WTC11 (cell line): ENCODE measurements at regions not wholly inside any gene's neighbourhood (a gene's known extent, or its start where the extent isn't known, plus 50 kb on each side); places are given as distances from the start of the nearest gene placed in this dataset.

Source experiments
- ATAC-seq: fragments of 200-7000 bp; cut with Tn5 transposase; 2 replicates; pipeline ENCODE4 v1.10.0; 2021; ENCODE audit warnings: mild to moderate bottlenecking, moderate library complexity
- CTCF ChIA-PET: fragments of 300-600 bp; sonication (Branson Sonifier 250); formaldehyde crosslinking; loops from one replicate; lab custom pipeline; 2021; ENCODE audit warnings: antibody characterized with exemption; lab: Charles Lee
- POLR2A ChIA-PET: fragments of 350-600 bp; sonication (Branson Sonifier 250); formaldehyde crosslinking; loops from one replicate; lab custom pipeline; 2021; ENCODE audit warnings: antibody characterized with exemption; lab: Charles Lee
- DNase-seq: peaks from one replicate; pipeline ENCODE4 v3.0.0; 2021; ENCODE audit warnings: low spot score
- H3K27ac Mint-ChIP-seq: 2 replicates; pipeline ENCODE4 v1.8.0; 2021; ENCODE audit warnings: mixed read lengths
- H3K27me3 Mint-ChIP-seq: 2 replicates; pipeline ENCODE4 v1.8.0; 2021; ENCODE audit warnings: low read depth, mild to moderate bottlenecking, moderate library complexity, mixed read lengths
- H3K36me3 Mint-ChIP-seq: 2 replicates; pipeline ENCODE4 v1.8.0; 2021; ENCODE audit warnings: mixed read lengths
- H3K4me1 Mint-ChIP-seq: 2 replicates; pipeline ENCODE4 v1.8.0; 2022; ENCODE audit warnings: mixed read lengths
- H3K4me3 Mint-ChIP-seq: 2 replicates; pipeline ENCODE4 v1.8.0; 2021; ENCODE audit warnings: mild to moderate bottlenecking, moderate library complexity, mixed read lengths
- H3K9me3 Mint-ChIP-seq: 2 replicates; pipeline ENCODE4 v1.8.0; 2021; ENCODE audit warnings: mixed read lengths
- CREB1 ChIP-seq: sonication (generic); formaldehyde crosslinking; IDR thresholded peaks from 2 replicates; pipeline ENCODE4 v1.8.0; 2023; ENCODE audit warnings: mild to moderate bottlenecking, missing genetic modification reagents
- CTCF ChIP-seq: fragments of 200-600 bp; IDR thresholded peaks from 2 replicates; pipeline ENCODE4 v1.8.0; 2022; ENCODE audit warnings: antibody characterized with exemption
- E2F1 ChIP-seq: sonication (generic); formaldehyde crosslinking; IDR thresholded peaks from 2 replicates; pipeline ENCODE4 v1.8.0; 2022; ENCODE audit warnings: mild to moderate bottlenecking, missing genetic modification reagents
- E2F5 ChIP-seq: sonication (generic); formaldehyde crosslinking; IDR thresholded peaks from 2 replicates; pipeline ENCODE4 v1.8.1; 2022; ENCODE audit warnings: mild to moderate bottlenecking, moderate library complexity, missing genetic modification reagents
- ESRRA ChIP-seq: sonication (generic); formaldehyde crosslinking; IDR thresholded peaks from 2 replicates; pipeline ENCODE4 v1.8.1; 2022; ENCODE audit warnings: mild to moderate bottlenecking, missing genetic modification reagents, borderline replicate concordance
- FOXK1 ChIP-seq: sonication (generic); formaldehyde crosslinking; IDR thresholded peaks from 2 replicates; pipeline ENCODE4 v1.8.0; 2022; ENCODE audit warnings: mild to moderate bottlenecking, moderate library complexity, missing genetic modification reagents
- GRHL2 ChIP-seq: fragments of 250-450 bp; sonication (Bioruptor Pico); IDR thresholded peaks from 2 replicates; pipeline ENCODE4 v1.8.0; 2022; ENCODE audit warnings: mild to moderate bottlenecking, moderate library complexity; ENCODE audit not compliant: insufficient replicate concordance, severe bottlenecking
- GTF2I ChIP-seq: fragments of 250-450 bp; sonication (Bioruptor Pico); conservative IDR thresholded peaks from 2 replicates; pipeline ENCODE4 v1.4.0; 2021; ENCODE audit warnings: mild to moderate bottlenecking
- IRF2 ChIP-seq: sonication (generic); formaldehyde crosslinking; IDR thresholded peaks from 2 replicates; pipeline ENCODE4 v1.8.0; 2022; ENCODE audit warnings: low read depth, missing genetic modification reagents, borderline replicate concordance
- MAX ChIP-seq: sonication (generic); formaldehyde crosslinking; IDR thresholded peaks from 2 replicates; pipeline ENCODE4 v1.8.0; 2022; ENCODE audit warnings: mild to moderate bottlenecking, missing genetic modification reagents
- MYBL2 ChIP-seq: sonication (generic); formaldehyde crosslinking; IDR thresholded peaks from 2 replicates; pipeline ENCODE4 v1.8.1; 2023; ENCODE audit warnings: mild to moderate bottlenecking, moderate library complexity, missing genetic modification reagents
- PRDM15 ChIP-seq: sonication (generic); formaldehyde crosslinking; IDR thresholded peaks from 2 replicates; pipeline ENCODE4 v1.8.0; 2022; ENCODE audit warnings: missing genetic modification reagents
- RELA ChIP-seq: sonication (generic); formaldehyde crosslinking; IDR thresholded peaks from 2 replicates; pipeline ENCODE4 v1.8.1; 2022; ENCODE audit warnings: missing genetic modification reagents, mild to moderate bottlenecking, borderline replicate concordance
- RORB ChIP-seq: fragments of 250-450 bp; sonication (Bioruptor Pico); IDR thresholded peaks from 2 replicates; pipeline ENCODE4 v1.9.0; 2021; ENCODE audit warnings: mild to moderate bottlenecking
- TEAD4 ChIP-seq: sonication (generic); formaldehyde crosslinking; IDR thresholded peaks from 2 replicates; pipeline ENCODE4 v1.8.0; 2022; ENCODE audit warnings: mild to moderate bottlenecking, missing genetic modification reagents
- ZMAT4 ChIP-seq: fragments of 250-450 bp; sonication (Bioruptor Pico); IDR thresholded peaks from 2 replicates; pipeline ENCODE4 v1.9.0; 2021; ENCODE audit warnings: mild to moderate bottlenecking
- ZNF121 ChIP-seq: sonication (generic); formaldehyde crosslinking; IDR thresholded peaks from 2 replicates; pipeline ENCODE4 v1.8.0; 2023; ENCODE audit warnings: missing genetic modification reagents
- ZNF416 ChIP-seq: fragments of 250-450 bp; sonication (Bioruptor Pico); IDR thresholded peaks from 2 replicates; pipeline ENCODE4 v1.9.0; 2021; ENCODE audit warnings: mild to moderate bottlenecking, inconsistent platforms

- ATAC-seq = no peak
- 0 out of 2 replicates have a peak, but pooled peaks cover 4% of the 10 kb centered on the region for H3K4me1 Mint-ChIP-seq
- POLR2A ChIA-PET = no interaction called here
- no peak overlapping the region for H3K4me3 Mint-ChIP-seq
- H3K9me3 Mint-ChIP-seq = no peaks in the 10 kb centered on the region
- no peak overlapping the region for H3K27ac Mint-ChIP-seq
- CTCF ChIA-PET = no interaction called here
- no peaks in the 10 kb centered on the region for H3K27me3 Mint-ChIP-seq
- TF ChIP-seq FOXK1 (CRISPR knock-in tag) (no peak), CREB1 (CRISPR knock-in tag) (no peak), MAX (CRISPR knock-in tag) (no peak), ZNF121 (CRISPR knock-in tag) (no peak), ESRRA (no peak), ZNF416 (CRISPR knock-in tag) (no peak), MYBL2 (no peak), GRHL2 (CRISPR knock-in tag) (no peak), RORB (CRISPR knock-in tag) (no peak)
- H3K36me3 Mint-ChIP-seq = no peaks in the 10 kb centered on the region
- DNase-seq = no peak
Observed at GRCh38 chr2:196439760-196440159, 199.8 kb upstream of the CCDC150 start.

- no peak for DNase-seq
- H3K36me3 Mint-ChIP-seq = no peaks in the 10 kb centered on the region
- no peak for TF ChIP-seq GTF2I (CRISPR knock-in tag)
- no peak for TF ChIP-seq CREB1 (CRISPR knock-in tag)
- no peak for TF ChIP-seq IRF2 (CRISPR knock-in tag)
- TF ChIP-seq PRDM15 (CRISPR knock-in tag) = no peak
- no peak for TF ChIP-seq RELA (CRISPR knock-in tag)
- TF ChIP-seq ZNF416 (CRISPR knock-in tag) = no peak
- no peak for TF ChIP-seq ZMAT4 (CRISPR knock-in tag)
- no peak for TF ChIP-seq E2F5 (CRISPR knock-in tag)
- no peak for TF ChIP-seq TEAD4 (CRISPR knock-in tag)
- TF ChIP-seq CTCF = no peak
- no peak for TF ChIP-seq E2F1
- H3K9me3 Mint-ChIP-seq = no peaks in the 10 kb centered on the region
- H3K4me3 Mint-ChIP-seq = no peak overlapping the region
- ChIA-PET POLR2A (no interaction called here), CTCF (interaction anchor here (2.2 kb wide), 1 partner anchor 13 kb away, joined by 11 read pairs; no protein-coding TSS in a partner anchor)
- no peak overlapping the region for H3K27ac Mint-ChIP-seq
- H3K4me1 Mint-ChIP-seq = 0 out of 2 replicates have a peak, but pooled peaks cover 4% of the 10 kb centered on the region
- no peaks in the 10 kb centered on the region for H3K27me3 Mint-ChIP-seq
- ATAC-seq = no peak
Observed at GRCh38 chr2:196440413-196440812, 199.1 kb upstream of the CCDC150 start.
